Neural progenitor cell (in vitro differentiated cells): ENCODE measurements at regions not wholly inside any gene's neighbourhood (a gene's known extent, or its start where the extent isn't known, plus 50 kb on each side); places are given as distances from the start of the nearest gene placed in this dataset.

Source experiments
- DNase-seq: peaks from one replicate; pipeline ENCODE4 v3.0.0-alpha.2; 2016; ENCODE audit warnings: low spot score
- H2AFZ ChIP-seq: fragments of 200-600 bp; sonication (generic); replicated peaks from 2 replicates; pipeline ENCODE4 v1.6.1; 2016; ENCODE audit warnings: antibody characterized with exemption
- H3F3A ChIP-seq: fragments of 200-600 bp; sonication (generic); 2 replicates; pipeline ENCODE4 v1.6.1; 2016; ENCODE audit warnings: antibody characterized with exemption, low read depth
- H3K27ac ChIP-seq: fragments of 200-600 bp; sonication (generic); 2 replicates; pipeline ENCODE4 v1.5.1; 2016; ENCODE audit warnings: mild to moderate bottlenecking
- H3K27me3 ChIP-seq: fragments of 200-600 bp; sonication (generic); 2 replicates; pipeline ENCODE4 v1.6.1; 2016; ENCODE audit warnings: mild to moderate bottlenecking, moderate library complexity
- H3K36me3 ChIP-seq: fragments of 200-600 bp; sonication (generic); 2 replicates; pipeline ENCODE4 v1.5.1; 2016
- H3K4me1 ChIP-seq: fragments of 200-600 bp; sonication (generic); 2 replicates; pipeline ENCODE4 v1.6.1; 2016; ENCODE audit warnings: mixed run types
- H3K4me2 ChIP-seq: fragments of 200-600 bp; sonication (generic); 2 replicates; pipeline ENCODE4 v1.6.1; 2016
- H3K4me3 ChIP-seq: fragments of 200-600 bp; sonication (generic); 2 replicates; pipeline ENCODE4 v1.5.1; 2016
- H3K79me2 ChIP-seq: fragments of 200-600 bp; sonication (generic); 2 replicates; pipeline ENCODE4 v1.6.1; 2016; ENCODE audit warnings: low read depth
- H3K9ac ChIP-seq: fragments of 200-600 bp; sonication (generic); 2 replicates; pipeline ENCODE4 v1.6.1; 2016
- H3K9me3 ChIP-seq: fragments of 200-600 bp; sonication (generic); 2 replicates; pipeline ENCODE4 v1.5.1; 2016; ENCODE audit warnings: low read depth
- H4K20me1 ChIP-seq: fragments of 200-600 bp; sonication (generic); 2 replicates; pipeline ENCODE4 v1.6.1; 2016; ENCODE audit warnings: low read depth
- H3K27ac Mint-ChIP-seq: 3 replicates; pipeline ENCODE4 v1.8.0; 2021; ENCODE audit warnings: mixed read lengths
- H3K27me3 Mint-ChIP-seq: 2 replicates; pipeline ENCODE4 v1.8.0; 2022; ENCODE audit warnings: low read depth, mild to moderate bottlenecking, inconsistent platforms, moderate library complexity, mixed read lengths; ENCODE audit not compliant: insufficient read depth
- H3K36me3 Mint-ChIP-seq: 3 replicates; pipeline ENCODE4 v1.8.0; 2021; ENCODE audit warnings: mixed read lengths
- H3K4me1 Mint-ChIP-seq: 3 replicates; pipeline ENCODE4 v1.8.0; 2021; ENCODE audit warnings: mixed read lengths
- H3K4me3 Mint-ChIP-seq: 3 replicates; pipeline ENCODE4 v1.8.0; 2021; ENCODE audit warnings: mild to moderate bottlenecking, moderate library complexity, mixed read lengths
- H3K9me3 Mint-ChIP-seq: 3 replicates; pipeline ENCODE4 v1.8.0; 2020; ENCODE audit warnings: mixed read lengths
- CTCF ChIP-seq: fragments of 200-600 bp; sonication (generic); IDR thresholded peaks from 2 replicates; pipeline ENCODE4 v1.5.1; 2017; ENCODE audit warnings: antibody characterized with exemption, mild to moderate bottlenecking
- EZH2 ChIP-seq: fragments of 200-600 bp; sonication (generic); IDR thresholded peaks from 2 replicates; pipeline ENCODE4 v1.6.1; 2017; ENCODE audit warnings: antibody characterized with exemption, mild to moderate bottlenecking, moderate library complexity
- EZH2phosphoT487 ChIP-seq: fragments of 200-600 bp; sonication (generic); IDR thresholded peaks from 2 replicates; pipeline ENCODE4 v1.6.1; 2017; ENCODE audit warnings: antibody characterized with exemption

GRCh38 chr14:53441789-53442188 is 288.7 kb upstream of the DDHD1 start:
- Histone ChIP-seq H3F3A (no peaks in the 10 kb centered on the region), H3K27me3 (no peaks in the 10 kb centered on the region), H4K20me1 (no peaks in the 10 kb centered on the region), H3K27ac (no peak overlapping the region), H3K9me3 (no peaks in the 10 kb centered on the region), H3K9ac (no peak overlapping the region), H3K4me3 (no peak overlapping the region), H3K79me2 (no peaks in the 10 kb centered on the region), H3K4me2 (no peak overlapping the region), H3K36me3 (no peaks in the 10 kb centered on the region), H2AFZ (no peak overlapping the region), H3K4me1 (no peaks in the 10 kb centered on the region)
- H3K27me3 Mint-ChIP-seq, result no peaks in the 10 kb centered on the region
- no peaks in the 10 kb centered on the region for H3K4me1 Mint-ChIP-seq
- peaks cover 2% of the 10 kb centered on the region for H3K9me3 Mint-ChIP-seq
- DNase-seq, result no peak
- TF ChIP-seq EZH2 (no peak), CTCF (no peak), EZH2phosphoT487 (no peak)
- H3K27ac Mint-ChIP-seq, result no peak overlapping the region
- no peak overlapping the region for H3K4me3 Mint-ChIP-seq
- H3K36me3 Mint-ChIP-seq, result no peaks in the 10 kb centered on the region

GRCh38 chr14:53437858-53438257 is 284.7 kb upstream of the DDHD1 start:
- Mint-ChIP-seq H3K36me3 (no peaks in the 10 kb centered on the region), H3K27ac (no peak overlapping the region), H3K27me3 (no peaks in the 10 kb centered on the region), H3K9me3 (peaks cover 2% of the 10 kb centered on the region), H3K4me3 (no peak overlapping the region), H3K4me1 (no peaks in the 10 kb centered on the region)
- Histone ChIP-seq H3K9me3 (no peaks in the 10 kb centered on the region), H2AFZ (no peak overlapping the region), H3K36me3 (no peaks in the 10 kb centered on the region), H3K4me2 (no peak overlapping the region), H3K9ac (no peak overlapping the region), H3K79me2 (no peaks in the 10 kb centered on the region), H3K27me3 (no peaks in the 10 kb centered on the region), H3F3A (no peaks in the 10 kb centered on the region), H3K4me1 (no peaks in the 10 kb centered on the region), H3K27ac (no peak overlapping the region), H3K4me3 (no peak overlapping the region), H4K20me1 (no peaks in the 10 kb centered on the region)
- TF ChIP-seq CTCF (no peak), EZH2 (no peak), EZH2phosphoT487 (no peak)
- DNase-seq, result no peak

GRCh38 chr14:53432378-53432802 is 279.3 kb upstream of the DDHD1 start:
- Histone ChIP-seq H3K4me1 (no peaks in the 10 kb centered on the region), H3K36me3 (no peaks in the 10 kb centered on the region), H4K20me1 (no peaks in the 10 kb centered on the region), H2AFZ (no peak overlapping the region), H3K27ac (no peak overlapping the region), H3K4me2 (no peak overlapping the region), H3K4me3 (no peak overlapping the region), H3K9ac (no peak overlapping the region), H3K27me3 (no peaks in the 10 kb centered on the region), H3K9me3 (no peaks in the 10 kb centered on the region), H3K79me2 (no peaks in the 10 kb centered on the region), H3F3A (no peaks in the 10 kb centered on the region)
- Mint-ChIP-seq H3K36me3 (no peaks in the 10 kb centered on the region), H3K27me3 (no peaks in the 10 kb centered on the region), H3K4me3 (no peak overlapping the region), H3K9me3 (no peaks in the 10 kb centered on the region), H3K4me1 (no peaks in the 10 kb centered on the region), H3K27ac (no peak overlapping the region)
- TF ChIP-seq EZH2 (no peak), CTCF (peak; percentile 86), EZH2phosphoT487 (no peak)
- DNase-seq, result peak; percentile 71

GRCh38 chr14:53430870-53431269 is 277.7 kb upstream of the DDHD1 start:
- Histone ChIP-seq H2AFZ (no peak overlapping the region), H4K20me1 (no peaks in the 10 kb centered on the region), H3K4me1 (no peaks in the 10 kb centered on the region), H3K9me3 (no peaks in the 10 kb centered on the region), H3K27me3 (no peaks in the 10 kb centered on the region), H3F3A (no peaks in the 10 kb centered on the region), H3K79me2 (no peaks in the 10 kb centered on the region), H3K36me3 (no peaks in the 10 kb centered on the region), H3K27ac (no peak overlapping the region), H3K9ac (no peak overlapping the region), H3K4me3 (no peak overlapping the region), H3K4me2 (no peak overlapping the region)
- TF ChIP-seq EZH2phosphoT487 (no peak), CTCF (no peak), EZH2 (no peak)
- Mint-ChIP-seq H3K4me1 (no peaks in the 10 kb centered on the region), H3K4me3 (no peak overlapping the region), H3K9me3 (peaks cover 5% of the 10 kb centered on the region), H3K27ac (no peak overlapping the region), H3K27me3 (no peaks in the 10 kb centered on the region), H3K36me3 (no peaks in the 10 kb centered on the region)
- DNase-seq, result no peak
